PC-3 (cell line): ENCODE measurements at regions not wholly inside any gene's neighbourhood (a gene's known extent, or its start where the extent isn't known, plus 50 kb on each side); places are given as distances from the start of the nearest gene placed in this dataset.

Experiments used
- ATAC-seq: fragments of 200-7000 bp; cut with Tn5 transposase; 2 replicates; pipeline ENCODE4 v1.9.1; 2020; ENCODE audit warnings: mild to moderate bottlenecking, moderate library complexity
- BruUV-seq: library from RNA; stranded (reverse); fragments of 400-500 nt; replicated peaks from 2 replicates; lab custom pipeline; 2021; lab: Mats Ljungman, UMichigan
- CTCF ChIA-PET: fragments of 300-600 bp; sonication (Branson Sonifier 250); formaldehyde crosslinking; loops from one replicate; lab custom pipeline; 2022; ENCODE audit warnings: antibody characterized with exemption; lab: Charles Lee
- POLR2A ChIA-PET: fragments of 300-600 bp; sonication (Branson Sonifier 250); formaldehyde crosslinking; loops from one replicate; lab custom pipeline; 2022; ENCODE audit warnings: antibody characterized with exemption; ENCODE audit not compliant: unreplicated experiment; lab: Charles Lee
- DNase-seq: peaks from one replicate; pipeline ENCODE4 v3.0.0-alpha.2; 2015
- H2AFZ ChIP-seq: fragments of 300-600 bp; sonication (generic); 2 replicates; pipeline ENCODE4 v1.6.0; 2016; ENCODE audit warnings: antibody characterized with exemption, low read length
- H3F3A ChIP-seq: fragments of 300-600 bp; sonication (generic); one replicate; pipeline ENCODE4 v1.6.0; 2017; ENCODE audit warnings: antibody characterized with exemption, low read length, control low read depth, mild to moderate bottlenecking; ENCODE audit not compliant: unreplicated experiment
- H3K27ac ChIP-seq: fragments of 300-600 bp; sonication (generic); 2 replicates; pipeline ENCODE4 v1.5.1; 2016; ENCODE audit warnings: mild to moderate bottlenecking, low read length
- H3K27me3 ChIP-seq: fragments of 300-600 bp; sonication (generic); 2 replicates; pipeline ENCODE4 v1.6.1; 2016; ENCODE audit warnings: low read length, mixed read lengths
- H3K36me3 ChIP-seq: fragments of 300-600 bp; sonication (generic); 2 replicates; pipeline ENCODE4 v1.6.1; 2016; ENCODE audit warnings: low read depth, mixed run types, low read length, mixed read lengths
- H3K4me1 ChIP-seq: fragments of 300-600 bp; sonication (generic); 2 replicates; pipeline ENCODE4 v1.5.1; 2016; ENCODE audit warnings: low read length; ENCODE audit not compliant: insufficient read depth
- H3K4me2 ChIP-seq: fragments of 300-600 bp; sonication (generic); 2 replicates; pipeline ENCODE4 v1.6.0; 2016; ENCODE audit warnings: low read length
- H3K4me3 ChIP-seq: fragments of 300-600 bp; sonication (generic); 2 replicates; pipeline ENCODE4 v1.5.1; 2016; ENCODE audit warnings: mild to moderate bottlenecking, low read length, mixed read lengths
- H3K79me2 ChIP-seq: fragments of 300-600 bp; sonication (generic); 2 replicates; pipeline ENCODE4 v1.6.1; 2017; ENCODE audit warnings: low read length, mixed read lengths
- H3K9ac ChIP-seq: fragments of 300-600 bp; sonication (generic); 2 replicates; pipeline ENCODE4 v1.6.0; 2016; ENCODE audit warnings: mild to moderate bottlenecking, low read length
- H3K9me2 ChIP-seq: fragments of 300-600 bp; sonication (generic); replicated peaks from 2 replicates; pipeline ENCODE4 v1.6.1; 2016; ENCODE audit warnings: mixed run types, low read length, mixed read lengths
- H3K9me3 ChIP-seq: fragments of 300-600 bp; sonication (generic); 2 replicates; pipeline ENCODE4 v1.6.1; 2016; ENCODE audit warnings: low read length, mixed read lengths
- H4K20me1 ChIP-seq: fragments of 300-600 bp; sonication (generic); 2 replicates; pipeline ENCODE4 v1.6.1; 2016; ENCODE audit warnings: low read length, mixed read lengths
- EZH2 ChIP-seq: fragments of 300-600 bp; sonication (generic); IDR thresholded peaks from one replicate; pipeline ENCODE4 v1.6.1; 2017; ENCODE audit warnings: antibody characterized with exemption, mild to moderate bottlenecking, low read length; ENCODE audit not compliant: unreplicated experiment
- EZH2phosphoT487 ChIP-seq: fragments of 300-600 bp; sonication (generic); IDR thresholded peaks from 2 replicates; pipeline ENCODE4 v1.6.1; 2018; ENCODE audit warnings: mild to moderate bottlenecking, antibody characterized with exemption, low read length, borderline replicate concordance
- intact Hi-C: fragments of 100-400 bp; cut with micrococcal nuclease; formaldehyde crosslinking; loops from 2 replicates; pipeline ENCODE4 v1.9.0; 2023
- TF ChIP-seq, protein P1 (sequence below): fragments of 300-600 bp; sonication (generic); conservative IDR thresholded peaks from 2 replicates; pipeline ENCODE4 v1.5.1; 2017; ENCODE audit warnings: antibody characterized with exemption, low read depth, mild to moderate bottlenecking, low read length

DNA sequence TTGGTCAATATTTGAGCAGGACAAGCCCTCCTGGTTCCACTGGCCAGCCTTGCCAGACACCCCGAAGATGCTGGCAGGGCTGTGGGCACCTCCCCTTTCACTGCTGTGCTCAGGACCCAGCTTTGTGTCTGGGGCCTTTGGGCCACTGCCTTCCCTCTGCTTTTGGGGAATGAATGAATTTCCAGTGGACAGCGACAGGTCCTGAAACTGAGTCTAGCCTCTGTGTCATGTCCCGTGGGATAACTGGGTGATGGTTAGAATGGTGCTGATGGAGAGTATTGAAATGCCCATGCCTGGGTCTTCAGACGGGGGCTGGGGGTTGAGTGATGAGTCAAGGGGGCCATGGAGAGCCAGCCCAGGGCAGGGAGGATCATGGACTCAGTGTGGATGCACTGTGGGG, 135.8 kb downstream of the FOXL1 start:
- Histone ChIP-seq H4K20me1 (no peaks in the 10 kb centered on the region), H3K27ac (no peak overlapping the region), H3K9me3 (no peaks in the 10 kb centered on the region), H2AFZ (no peak overlapping the region), H3K27me3 (peaks cover 12% of the 10 kb centered on the region), H3K9me2 (no peaks in the 10 kb centered on the region), H3K36me3 (no peaks in the 10 kb centered on the region), H3F3A (no peaks in the 10 kb centered on the region), H3K4me1 (peaks cover 6% of the 10 kb centered on the region; the same call in 1 of the 2 replicates), H3K79me2 (no peaks in the 10 kb centered on the region), H3K4me2 (no peak overlapping the region), H3K4me3 (no peak overlapping the region), H3K9ac (no peak overlapping the region)
- ChIA-PET CTCF (no interaction called here), POLR2A (no interaction called here)
- DNase-seq, result peak; percentile 25
- TF ChIP-seq EZH2, result no peak
- TF ChIP-seq, protein P1, sequence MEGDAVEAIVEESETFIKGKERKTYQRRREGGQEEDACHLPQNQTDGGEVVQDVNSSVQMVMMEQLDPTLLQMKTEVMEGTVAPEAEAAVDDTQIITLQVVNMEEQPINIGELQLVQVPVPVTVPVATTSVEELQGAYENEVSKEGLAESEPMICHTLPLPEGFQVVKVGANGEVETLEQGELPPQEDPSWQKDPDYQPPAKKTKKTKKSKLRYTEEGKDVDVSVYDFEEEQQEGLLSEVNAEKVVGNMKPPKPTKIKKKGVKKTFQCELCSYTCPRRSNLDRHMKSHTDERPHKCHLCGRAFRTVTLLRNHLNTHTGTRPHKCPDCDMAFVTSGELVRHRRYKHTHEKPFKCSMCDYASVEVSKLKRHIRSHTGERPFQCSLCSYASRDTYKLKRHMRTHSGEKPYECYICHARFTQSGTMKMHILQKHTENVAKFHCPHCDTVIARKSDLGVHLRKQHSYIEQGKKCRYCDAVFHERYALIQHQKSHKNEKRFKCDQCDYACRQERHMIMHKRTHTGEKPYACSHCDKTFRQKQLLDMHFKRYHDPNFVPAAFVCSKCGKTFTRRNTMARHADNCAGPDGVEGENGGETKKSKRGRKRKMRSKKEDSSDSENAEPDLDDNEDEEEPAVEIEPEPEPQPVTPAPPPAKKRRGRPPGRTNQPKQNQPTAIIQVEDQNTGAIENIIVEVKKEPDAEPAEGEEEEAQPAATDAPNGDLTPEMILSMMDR, result no peak
- TF ChIP-seq EZH2phosphoT487, result no peak
- no peak for ATAC-seq
- BruUV-seq, result no TSS peak
- intact Hi-C loops, result no loop called here

DNA sequence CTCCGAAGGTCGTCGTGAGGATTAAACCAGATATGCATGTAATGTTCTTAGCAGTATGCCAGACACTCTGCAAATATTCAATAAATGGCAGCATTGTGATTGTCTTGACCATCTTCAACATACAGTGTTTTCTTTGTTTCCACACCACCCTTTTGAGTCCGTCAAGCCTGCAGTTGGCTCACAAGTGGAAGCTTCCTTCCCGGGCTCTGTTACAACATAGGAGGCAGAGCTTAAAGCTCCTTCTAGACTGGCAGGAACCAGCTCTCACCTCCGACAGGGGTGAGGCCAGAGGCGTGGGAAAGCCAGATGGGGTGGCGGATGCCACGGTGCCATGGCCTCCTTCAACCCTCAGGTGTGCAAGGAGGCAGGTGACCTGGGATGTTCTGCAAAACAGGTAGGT, 138.3 kb downstream of the FOXL1 start:
- no peaks in the 10 kb centered on the region for H3K27me3 ChIP-seq
- H4K20me1 ChIP-seq, result no peaks in the 10 kb centered on the region
- H3K9me3 ChIP-seq, result no peaks in the 10 kb centered on the region
- no TSS peak for BruUV-seq
- ATAC-seq (no peak), DNase-seq (no peak)
- no peak overlapping the region for H3K4me3 ChIP-seq
- H3F3A ChIP-seq, result no peaks in the 10 kb centered on the region
- no peak overlapping the region for H3K27ac ChIP-seq
- no peak overlapping the region for H3K9ac ChIP-seq
- H2AFZ ChIP-seq, result no peak overlapping the region
- intact Hi-C loops, result no loop called here
- ChIA-PET POLR2A (no interaction called here), CTCF (no interaction called here)
- no peaks in the 10 kb centered on the region for H3K36me3 ChIP-seq
- H3K79me2 ChIP-seq, result no peaks in the 10 kb centered on the region
- TF ChIP-seq EZH2 (no peak), EZH2phosphoT487 (no peak)
- TF ChIP-seq, protein P1, result no peak
- no peak overlapping the region for H3K4me2 ChIP-seq
- H3K9me2 ChIP-seq, result no peaks in the 10 kb centered on the region
- peaks cover 6% of the 10 kb centered on the region; the same call in 1 of the 2 replicates for H3K4me1 ChIP-seq

DNA sequence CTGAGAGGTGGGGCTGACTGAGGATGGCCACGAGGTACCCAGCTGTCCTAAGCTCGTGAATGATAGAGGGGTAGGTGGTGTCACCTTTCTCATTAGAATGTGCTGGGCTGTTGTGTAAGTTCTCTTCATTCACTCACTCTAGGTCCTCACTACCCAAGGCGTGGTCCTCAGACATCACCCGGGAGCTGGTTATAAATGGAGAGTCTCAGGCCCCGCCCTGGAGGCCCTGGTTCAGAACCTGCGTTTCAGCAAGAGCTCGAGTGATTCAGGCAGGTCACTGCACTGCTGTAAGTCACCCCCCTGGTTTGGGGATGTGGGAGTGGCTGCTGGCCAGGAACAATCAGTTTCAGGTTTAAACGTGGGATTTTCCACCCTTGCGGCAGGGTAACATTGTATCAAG, 139.8 kb downstream of the FOXL1 start:
- intact Hi-C loops, result no loop called here
- H3K4me1 ChIP-seq, result peaks cover 6% of the 10 kb centered on the region; the same call in 1 of the 2 replicates
- ATAC-seq, result peak; percentile 38; the same call in 1 of the 2 replicates
- POLR2A ChIA-PET, result no interaction called here
- H3K36me3 ChIP-seq, result no peaks in the 10 kb centered on the region
- no peak overlapping the region for H3K4me2 ChIP-seq
- no peak overlapping the region for H3K4me3 ChIP-seq
- no peaks in the 10 kb centered on the region for H3K27me3 ChIP-seq
- H3F3A ChIP-seq, result no peaks in the 10 kb centered on the region
- no TSS peak for BruUV-seq
- H3K27ac ChIP-seq, result no peak overlapping the region
- no peaks in the 10 kb centered on the region for H3K9me3 ChIP-seq
- H3K9me2 ChIP-seq, result no peaks in the 10 kb centered on the region
- no peak overlapping the region for H2AFZ ChIP-seq
- TF ChIP-seq EZH2 (no peak), EZH2phosphoT487 (no peak)
- TF ChIP-seq, protein P1, result no peak
- H3K79me2 ChIP-seq, result no peaks in the 10 kb centered on the region
- H3K9ac ChIP-seq, result no peak overlapping the region
- peak; percentile 44 for DNase-seq
- no peaks in the 10 kb centered on the region for H4K20me1 ChIP-seq
- CTCF ChIA-PET, result no interaction called here
